LHCN-M2 (cell line): ENCODE measurements at regions not wholly inside any gene's neighbourhood (a gene's known extent, or its start where the extent isn't known, plus 50 kb on each side); places are given as distances from the start of the nearest gene placed in this dataset.
A peak's percentile ranks its signal among the peaks of the same experiment; 100 is the strongest.

ENCODE experiments used
- DNase-seq: peaks from one replicate; pipeline ENCODE4 v3.0.0-alpha.2; 2012; ENCODE audit warnings: low read depth

GRCh38 chr16:81185416-81185815 lies 53.1 kb upstream of the BCO1 start:
- no peak for DNase-seq

DNA sequence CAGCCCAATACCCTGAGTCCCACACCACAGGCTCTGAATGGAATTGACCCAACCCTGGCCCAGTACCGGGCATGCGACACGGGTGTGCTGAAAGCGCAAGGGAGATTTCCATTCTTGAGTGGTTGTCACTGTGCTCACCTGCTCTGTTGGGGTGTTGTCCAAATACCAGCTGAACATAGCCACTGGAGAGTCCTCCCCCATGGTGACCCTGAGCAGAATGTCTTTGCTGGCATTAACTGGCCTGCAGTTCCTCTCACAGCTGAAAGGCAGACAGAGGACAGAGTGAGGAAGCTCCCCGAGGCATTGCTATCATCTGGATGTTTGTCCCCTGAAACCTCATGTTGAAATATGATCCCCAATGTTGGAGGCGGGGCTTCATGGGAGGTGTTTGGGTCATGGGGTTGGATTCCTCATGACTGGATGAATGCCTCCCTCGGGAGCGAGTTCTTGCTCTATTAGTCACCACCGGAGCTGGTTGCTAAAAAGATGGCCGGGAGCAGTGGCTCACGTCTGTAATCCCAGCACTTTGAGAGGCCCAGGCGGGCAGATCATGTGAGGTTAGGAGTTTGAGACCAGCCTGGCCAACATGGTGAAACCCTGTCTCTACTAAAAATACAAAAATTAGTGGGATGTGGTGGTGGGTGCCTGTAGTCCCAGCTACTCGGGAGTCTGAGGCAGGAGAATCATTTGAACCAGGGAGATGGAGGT lies 57.3 kb upstream of the BCO1 start:
- peak; percentile 98 for DNase-seq

- DNase-seq, result no peak
These were observed 57.9 kb upstream of the BCO1 start for GRCh38 chr16:81180578-81180977.

GRCh38 chr16:81179219-81179618 lies 59.3 kb upstream of the BCO1 start:
- DNase-seq, result no peak

DNA sequence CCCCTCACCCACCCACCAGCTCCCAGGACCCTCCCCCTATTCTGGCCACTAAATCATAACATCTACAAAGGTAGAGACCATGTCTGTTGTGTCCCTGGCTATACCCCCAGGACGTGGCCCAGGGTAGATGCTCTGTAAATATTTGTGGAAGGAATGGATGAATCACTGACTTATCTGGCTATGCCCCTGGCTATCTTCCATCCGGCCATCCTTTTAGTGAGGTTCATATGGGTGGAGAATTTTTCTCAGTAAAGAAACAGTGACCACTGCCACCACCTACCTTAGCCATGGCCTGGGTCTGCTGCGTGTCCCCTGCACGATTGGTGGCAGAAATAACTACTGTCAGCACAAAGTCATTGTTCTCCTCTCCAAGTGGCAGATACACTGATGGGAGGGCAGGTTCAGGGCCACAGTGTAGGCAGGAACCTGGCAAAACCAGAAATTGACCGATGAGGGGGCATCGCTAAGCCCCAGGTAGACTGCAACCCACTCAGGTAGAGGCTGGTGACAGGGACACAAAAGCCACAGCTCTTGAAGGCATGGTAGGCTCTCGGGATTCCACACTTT lies 63.1 kb upstream of the BCO1 start:
- DNase-seq, result no peak

- peak; percentile 7 for DNase-seq
These were observed 63.7 kb upstream of the BCO1 start for GRCh38 chr16:81174644-81175324.

DNA sequence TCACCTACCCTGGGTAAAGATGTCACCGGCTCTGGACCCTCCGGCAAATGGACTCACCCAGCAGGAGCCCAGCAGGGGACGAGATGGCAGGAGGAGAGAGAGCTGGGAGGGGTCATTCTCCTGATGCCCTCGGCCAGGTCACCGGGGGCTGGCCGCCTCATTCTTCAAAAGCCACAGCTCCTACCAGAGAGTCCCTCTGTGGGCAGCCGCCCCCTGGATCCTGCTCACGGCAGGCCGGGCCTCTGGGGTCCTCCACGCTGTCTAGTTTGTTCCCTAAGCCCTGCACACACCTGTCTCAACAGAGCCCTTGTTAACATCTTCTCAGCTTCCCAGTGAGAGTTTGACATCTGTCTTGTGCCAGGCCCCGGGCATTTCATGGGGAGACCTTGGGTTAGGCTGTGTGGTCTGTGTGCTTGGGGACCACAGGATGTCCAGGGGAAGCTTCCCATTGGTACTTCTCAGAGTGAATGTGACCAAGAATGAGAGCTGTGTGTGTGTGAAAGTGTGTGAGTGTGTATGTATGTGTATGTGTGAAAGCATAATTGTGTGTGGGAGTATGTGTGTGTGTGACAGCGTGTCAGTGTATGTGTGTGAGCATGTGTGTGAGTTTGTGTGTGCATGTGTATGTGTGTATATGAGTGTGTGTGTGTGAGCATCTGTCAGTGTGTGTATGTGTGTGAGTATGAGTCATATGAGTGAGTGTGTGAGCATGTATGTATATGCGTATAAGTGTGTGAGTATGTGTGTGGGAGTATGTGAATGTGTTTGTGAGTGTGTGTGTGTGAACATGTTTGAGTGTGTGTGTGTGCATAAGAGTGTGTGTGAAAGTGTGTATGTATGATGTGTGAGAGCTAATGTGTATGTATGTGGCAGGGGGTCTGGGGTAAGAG lies 65.5 kb upstream of the BCO1 start:
- no peak for DNase-seq

DNA sequence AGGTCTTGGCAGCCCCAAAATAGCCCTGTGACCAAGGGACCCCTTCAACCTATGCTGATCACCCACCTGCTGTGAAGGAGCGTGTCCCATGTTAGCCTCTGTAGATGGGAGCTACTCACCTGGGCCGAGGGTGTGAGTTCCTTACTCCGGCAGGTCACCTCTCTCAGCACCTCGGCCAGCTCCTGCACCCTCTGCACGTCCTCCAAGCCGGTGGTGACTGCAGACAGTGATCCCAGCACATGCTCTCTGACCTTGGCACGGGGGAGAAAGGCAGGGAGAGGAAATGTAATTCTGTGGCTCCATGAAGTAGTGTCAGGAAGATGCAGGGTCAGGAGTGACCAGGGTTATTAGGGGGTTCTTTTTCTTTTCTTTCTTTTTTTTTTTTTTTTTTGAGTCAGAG lies 67.7 kb upstream of the BCO1 start:
- DNase-seq, result no peak

GRCh38 chr16:81168406-81168805 lies 70.1 kb upstream of the BCO1 start:
- no peak for DNase-seq

- no peak for DNase-seq
These were observed 70.6 kb upstream of the BCO1 start for GRCh38 chr16:81167851-81168250.

GRCh38 chr16:81166417-81167300 lies 70.5 kb upstream of the GCSH start:
- DNase-seq, result no peak

DNA sequence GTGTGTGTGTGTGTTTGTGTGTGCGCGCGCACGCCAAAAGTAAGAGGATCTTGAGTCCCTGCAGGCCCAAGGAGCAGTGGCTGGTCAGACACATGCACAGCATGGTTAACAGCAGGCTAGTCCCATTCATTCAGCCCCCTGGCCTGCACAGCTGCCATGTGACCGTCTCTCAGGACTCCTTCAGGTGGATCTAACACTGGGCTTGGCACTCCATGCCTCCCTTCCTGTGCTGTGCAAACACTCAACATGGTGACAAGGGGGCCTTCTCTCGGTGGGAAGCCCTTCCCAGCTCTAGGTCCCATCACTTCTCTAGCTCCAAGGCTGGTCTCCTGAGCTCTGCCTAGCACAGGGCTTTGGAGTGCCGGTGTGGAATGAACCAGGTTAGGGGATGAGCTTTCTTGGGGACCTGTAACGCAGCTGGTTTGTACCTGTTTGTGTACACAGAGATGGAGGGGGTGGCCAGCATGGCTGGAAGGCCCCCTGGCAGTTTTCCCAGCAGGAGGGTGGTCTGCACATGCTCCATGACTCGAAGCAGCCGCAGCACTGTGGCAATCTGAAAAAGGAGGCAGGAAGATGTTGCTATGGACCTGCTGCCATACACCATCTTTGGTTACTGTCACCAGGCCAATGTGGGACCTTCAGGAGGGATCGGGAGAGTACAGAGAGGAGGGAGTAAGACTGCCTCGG lies 69.4 kb upstream of the GCSH start:
- DNase-seq, result no peak

DNA sequence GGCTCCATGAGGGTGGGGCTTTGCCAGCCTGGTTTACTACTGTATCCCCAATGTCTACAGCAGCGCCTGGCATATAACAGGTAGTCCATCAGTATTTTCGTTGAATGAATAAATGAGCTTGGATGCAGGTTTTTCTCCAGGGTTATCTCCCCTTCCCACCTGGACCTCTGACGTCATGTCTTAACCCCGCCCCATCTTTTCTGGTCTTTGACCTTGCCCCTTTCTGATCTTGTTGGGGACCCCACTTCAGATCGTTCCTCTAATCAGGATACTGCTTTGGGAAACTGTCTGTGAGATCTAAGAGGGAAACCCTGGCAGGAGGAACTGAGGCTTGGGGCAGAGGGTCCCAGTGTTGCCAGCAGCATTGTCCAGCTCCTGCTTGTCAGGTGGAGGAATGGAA lies 68.8 kb upstream of the GCSH start:
- DNase-seq, result no peak

DNA sequence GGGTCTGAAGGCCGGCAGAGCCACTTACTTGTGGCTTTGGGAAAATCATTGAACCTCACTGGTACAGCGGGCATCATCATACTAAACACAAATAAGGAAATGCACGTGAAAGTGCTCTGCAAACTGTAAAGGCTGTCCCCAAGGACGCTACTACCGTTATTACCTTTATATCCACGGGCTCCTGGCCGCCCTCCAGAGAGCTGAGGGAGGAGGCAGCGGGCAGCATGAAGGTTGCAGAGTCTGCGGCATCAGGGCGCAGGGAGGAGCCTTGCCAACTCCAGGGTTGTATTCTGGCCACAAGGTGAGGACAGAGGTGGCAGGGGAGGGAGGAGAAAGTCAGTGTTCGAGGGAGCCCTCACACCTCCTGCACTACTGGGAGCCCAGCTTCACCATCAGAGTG lies 68.3 kb upstream of the GCSH start:
- DNase-seq, result no peak

GRCh38 chr16:81163671-81164070 lies 67.5 kb upstream of the GCSH start:
- DNase-seq, result no peak

DNA sequence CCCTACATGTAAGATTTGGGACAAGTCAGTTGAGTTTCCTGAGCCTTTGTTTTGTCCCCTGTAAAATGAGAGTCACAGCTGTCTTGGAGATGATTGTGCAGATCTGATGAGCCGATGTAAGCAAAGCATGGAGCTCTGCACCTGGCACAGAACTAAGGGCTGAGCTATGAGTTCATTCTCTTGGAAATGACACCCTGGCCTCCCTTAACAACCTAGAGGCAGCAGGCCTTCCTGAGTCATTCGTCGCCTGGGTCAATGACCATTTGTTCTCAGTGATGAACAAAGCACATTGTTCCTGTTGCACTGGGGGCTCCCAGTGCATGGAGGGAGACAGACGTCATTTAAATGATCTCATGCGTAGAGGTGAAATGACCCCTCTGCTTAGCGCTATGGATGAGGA lies 62.8 kb upstream of the GCSH start:
- DNase-seq, result peak; percentile 6

- no peak for DNase-seq
These were observed 59.6 kb upstream of the GCSH start for GRCh38 chr16:81155769-81156168.

DNA sequence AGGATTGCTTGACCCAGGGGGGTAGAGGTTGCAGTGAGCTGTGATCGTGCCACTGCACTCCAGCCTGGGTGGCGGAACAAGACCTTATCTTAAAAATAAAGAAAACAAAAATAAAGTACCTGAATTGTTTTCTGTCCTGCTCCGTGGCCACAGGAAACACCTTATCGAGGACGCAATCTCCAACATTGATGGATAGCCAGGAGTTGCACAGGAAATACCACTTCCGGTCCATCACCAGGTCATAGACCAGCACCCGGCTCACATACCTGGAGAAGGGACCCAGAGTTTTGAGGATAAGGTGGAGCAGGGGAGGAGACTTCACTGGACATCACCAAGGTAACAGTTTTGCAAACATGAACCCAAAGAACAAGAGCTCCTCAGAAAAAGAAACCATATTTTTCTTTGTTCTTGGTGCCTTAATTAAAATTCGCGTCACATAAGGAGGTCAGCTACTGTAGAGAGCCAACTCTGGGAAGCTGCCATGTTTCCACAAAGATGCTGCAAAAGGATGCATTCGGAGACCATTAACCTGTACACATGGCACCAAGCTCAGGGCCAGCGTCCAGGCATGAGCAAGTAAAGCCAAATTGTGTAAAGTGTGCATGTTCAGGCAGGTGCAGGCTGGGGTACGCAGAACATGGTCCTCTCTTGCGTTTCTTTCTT lies 55.6 kb upstream of the GCSH start:
- no peak for DNase-seq

DNA sequence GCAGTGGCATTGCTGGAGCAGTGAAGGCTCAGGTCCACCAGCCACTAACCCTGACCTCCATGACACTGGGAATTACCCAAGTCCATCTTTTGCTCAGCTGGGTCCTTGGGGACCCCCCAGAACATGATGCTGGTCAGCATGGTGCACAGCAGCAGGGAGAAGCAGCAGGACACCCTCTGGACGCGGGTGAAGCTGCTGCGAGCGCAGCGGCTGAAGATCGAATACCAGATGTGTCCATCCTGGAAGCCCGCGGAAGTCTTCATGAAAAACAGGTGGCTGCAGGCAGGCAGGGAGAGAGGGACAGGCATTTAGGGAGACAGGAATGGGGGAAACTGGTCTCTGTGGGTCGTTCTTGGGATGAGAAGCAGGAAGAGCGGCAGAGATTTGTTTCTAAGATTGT lies 53.4 kb upstream of the GCSH start:
- DNase-seq, result no peak

GRCh38 chr16:81148277-81148676 lies 52.1 kb upstream of the GCSH start:
- no peak for DNase-seq
